Lung (tissue), 11 donors: ENCODE measurements at regions not wholly inside any gene's neighbourhood (a gene's known extent, or its start where the extent isn't known, plus 50 kb on each side); places are given as distances from the start of the nearest gene placed in this dataset.
A peak's percentile ranks its signal among the peaks of the same experiment; 100 is the strongest.

Experiments
- ATAC-seq: fragments of 200-7000 bp; cut with Tn5 transposase; one replicate; pipeline ENCODE4 v1.9.1; 2020; ENCODE audit warnings: moderate number of reproducible peaks; ENCODE audit not compliant: insufficient read depth, low FRiP score
- DNase-seq, 3 donors: peaks; one replicate each; pipeline ENCODE4 v3.0.0-alpha.2; 2013 to 2017
- H3K27ac ChIP-seq, 2 donors: one replicate each; pipeline ENCODE4 v1.5.1; 2013; ENCODE audit warnings: mild to moderate bottlenecking in 2 of 2, moderate library complexity in 2 of 2, control low read depth in 1 of 2, inconsistent platforms in 1 of 2, low read depth in 1 of 2, low read length in 1 of 2
- H3K27me3 ChIP-seq, 3 donors: one replicate each; pipeline ENCODE4 v1.5.1; 2013; ENCODE audit warnings: low read length in 2 of 3; ENCODE audit not compliant: control insufficient read depth in 3 of 3, insufficient read depth in 3 of 3
- H3K36me3 ChIP-seq, 4 donors: one replicate each; pipeline ENCODE4 v1.5.1; 2013; ENCODE audit warnings: low read length in 4 of 4, mild to moderate bottlenecking in 1 of 4, moderate library complexity in 1 of 4; ENCODE audit not compliant: control insufficient read depth in 4 of 4, insufficient read depth in 4 of 4
- H3K4me1 ChIP-seq, 5 donors: one replicate each; pipeline ENCODE4 v1.5.1; 2013; ENCODE audit warnings: low read length in 5 of 5, mild to moderate bottlenecking in 2 of 5, moderate library complexity in 1 of 5; ENCODE audit not compliant: control insufficient read depth in 5 of 5, insufficient read depth in 5 of 5
- H3K4me3 ChIP-seq: one replicate; pipeline ENCODE4 v1.5.1; 2013; ENCODE audit warnings: mild to moderate bottlenecking, control low read depth, moderate library complexity
- H3K9ac ChIP-seq, 2 donors: one replicate each; pipeline ENCODE4 v1.5.1; 2013; ENCODE audit warnings: low read length in 2 of 2, control low read depth in 1 of 2; ENCODE audit not compliant: insufficient read depth in 1 of 2
- H3K9me3 ChIP-seq, 4 donors: one replicate each; pipeline ENCODE4 v1.5.1; 2013; ENCODE audit warnings: low read length in 3 of 4, mild to moderate bottlenecking in 1 of 4, moderate library complexity in 1 of 4; ENCODE audit not compliant: control insufficient read depth in 4 of 4, insufficient read depth in 3 of 4
- CTCF ChIP-seq: IDR thresholded peaks from 2 replicates; pipeline ENCODE4 v1.5.1; 2012; ENCODE audit warnings: mild to moderate bottlenecking; ENCODE audit errors: control extremely low read depth, extremely low read depth
- WGBS, 2 donors: extraction: QIAGEN DNeasy Blood & Tissue Kit; methylation state at CpG; one replicate each; pipeline ENCODE4 v1.1.7; 2013; 5-methylcytosine and 5-hydroxymethylcytosine counted together
- donor health status: control.
- donor health status: control.
- donor health status: Bipolar disorder and iron deficiency.
- donor health status: healthy.
- donor health status: DM: yes; HTN: yes; CAD: no.

- ATAC-seq, result no peak
- no peaks in the 10 kb centered on the region for H3K36me3 ChIP-seq
- H3K27ac ChIP-seq, result no peak overlapping the region
Observed at GRCh38 chr6:140183881-140184280, 809.4 kb upstream of the CITED2 start.

GRCh38 chr6:140182821-140183220 is 808.4 kb upstream of the CITED2 start:
- WGBS, 2 donors, result 92 to 97% methylated on average over 2 of the region's 2 CpGs
- no peaks in the 10 kb centered on the region for H3K9me3 ChIP-seq
- ATAC-seq (no peak), DNase-seq (no peak)
- no peaks in the 10 kb centered on the region for H3K36me3 ChIP-seq
- H3K4me1 ChIP-seq, result peaks cover 0 to 2% (median 0%) of the 10 kb centered on the region in 5 donors
- TF ChIP-seq CTCF, result no peak
- no peak overlapping the region for H3K4me3 ChIP-seq
- H3K27ac ChIP-seq, result no peak overlapping the region
- no peak overlapping the region for H3K9ac ChIP-seq
- no peaks in the 10 kb centered on the region for H3K27me3 ChIP-seq

More at GRCh38 chr6:140183881-140184280, 809.4 kb upstream of the CITED2 start:
- H3K9me3 ChIP-seq, result peaks cover 0 to 2% (median 0%) of the 10 kb centered on the region in 4 donors
- H3K4me3 ChIP-seq, result no peak overlapping the region
- H3K9ac ChIP-seq, result no peak overlapping the region
- DNase-seq, result no peak
- H3K27me3 ChIP-seq, result no peaks in the 10 kb centered on the region
- TF ChIP-seq CTCF, result no peak
- no peaks in the 10 kb centered on the region for H3K4me1 ChIP-seq

- no peaks in the 10 kb centered on the region for H3K27me3 ChIP-seq
- DNase-seq (peak in 1 of 3 donors; percentile 36), ATAC-seq (no peak)
- H3K4me3 ChIP-seq, result no peak overlapping the region
- no peaks in the 10 kb centered on the region for H3K9me3 ChIP-seq
- peaks cover 0 to 2% (median 0%) of the 10 kb centered on the region in 5 donors for H3K4me1 ChIP-seq
- WGBS, 2 donors, result 91 to 97% methylated on average over 2 of the region's 2 CpGs
- H3K36me3 ChIP-seq, result no peaks in the 10 kb centered on the region
- TF ChIP-seq CTCF, result no peak
- H3K9ac ChIP-seq, result no peak overlapping the region
- H3K27ac ChIP-seq, result no peak overlapping the region
Observed at GRCh38 chr6:140181876-140182275, 807.4 kb upstream of the CITED2 start.

- ATAC-seq, result no peak
- peaks cover 0 to 2% (median 0%) of the 10 kb centered on the region in 5 donors for H3K4me1 ChIP-seq
- 95 to 97% methylated on average over 2 of the region's 2 CpGs for WGBS, 2 donors
Observed at GRCh38 chr6:140180306-140180705, 805.9 kb upstream of the CITED2 start.

More at GRCh38 chr6:140180306-140180705, 805.9 kb upstream of the CITED2 start:
- Histone ChIP-seq H3K27me3 (no peaks in the 10 kb centered on the region), H3K9ac (no peak overlapping the region), H3K9me3 (no peaks in the 10 kb centered on the region), H3K27ac (no peak overlapping the region), H3K4me3 (no peak overlapping the region), H3K36me3 (no peaks in the 10 kb centered on the region)
- no peak for TF ChIP-seq CTCF
- DNase-seq, result no peak
